ENCODE measurements at regions not wholly inside any gene's neighbourhood (a gene's known extent, or its start where the extent isn't known, plus 50 kb on each side); places are given as distances from the start of the nearest gene placed in this dataset.

GRCh38 chr16:85253084-85253941, 141.0 kb upstream of the CIBAR2 start (continued):
- no peak for TF ChIP-seq FOS (IDR thresholded peaks at IDR 0.05; ENCODE audit: low read depth, low read length)

DNA sequence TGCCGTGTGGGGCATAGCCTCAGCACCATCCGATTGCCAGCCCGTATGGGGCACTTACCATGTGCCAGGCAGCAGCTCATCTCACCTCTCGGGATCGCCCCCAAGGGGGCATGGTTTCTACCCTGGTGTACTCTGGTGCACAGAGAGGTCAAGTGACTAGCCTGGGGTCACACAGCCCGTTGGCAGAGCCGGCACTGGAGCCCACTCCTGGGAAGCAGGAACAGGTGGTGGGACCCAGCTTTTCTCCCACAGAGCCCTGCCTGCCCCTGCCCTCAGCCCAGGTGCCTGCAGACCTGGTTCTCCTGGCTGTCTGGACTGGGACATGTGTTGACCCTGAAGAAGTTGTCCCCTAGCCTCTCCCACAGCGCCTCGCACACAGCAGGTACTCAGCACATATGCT, 141.8 kb upstream of the CIBAR2 start:
- DNase-seq (no peak), ATAC-seq (ENCODE audit: low read depth) (no peak)
- H3K27ac ChIP-seq (ENCODE audit: insufficient read depth, low read length): no peak overlapping the region
- no peak overlapping the region for H3K14ac ChIP-seq (replicated peaks; ENCODE audit: low read depth, low read length)
- no peak overlapping the region for H3K56ac ChIP-seq (ENCODE audit: extremely low read depth, insufficient read depth, low read length)
- intact Hi-C loops (cut with micrococcal nuclease) (no loop called here), in situ Hi-C loops (cut with MboI; ENCODE audit: low sequenced_read_pairs) (no loop called here), dilution Hi-C loops (cut with HindIII; ENCODE audit: low sequenced_read_pairs, unreplicated experiment) (no loop called here)
- ChIA-PET POLR2A (ENCODE audit: unreplicated experiment) (no interaction called here), CTCF (interaction anchor here (0.7 to 2.0 kb wide), 4 partner anchors 12 to 92 kb away, joined by 3 to 7 read pairs (median 3); no protein-coding TSS in a partner anchor)
- H4K5ac ChIP-seq (ENCODE audit: low read depth, low read length): no peak overlapping the region
- no peak overlapping the region for H3K4ac ChIP-seq (ENCODE audit: low read depth, low read length)
- no peaks in the 10 kb centered on the region for H3K36me3 ChIP-seq (ENCODE audit: control insufficient read depth, insufficient read depth, low read length)
- no peak overlapping the region for H2BK120ac ChIP-seq (ENCODE audit: low read depth, low read length)
- H3K4me3 ChIP-seq (ENCODE audit: insufficient read depth, low read depth, low read length): no peak overlapping the region
- H3K18ac ChIP-seq (ENCODE audit: low read depth, low read length): no peak overlapping the region
- H3K4me2 ChIP-seq (ENCODE audit: low read depth, low read length): no peak overlapping the region
- no peak overlapping the region for H3K23ac ChIP-seq (ENCODE audit: low read depth, low read length)
- no peak overlapping the region for H2BK15ac ChIP-seq (ENCODE audit: low read depth, low read length)
- H4K8ac ChIP-seq (ENCODE audit: low read depth in 2 of 2, low read length in 2 of 2): no peak overlapping the region
- H3K9me3 ChIP-seq (ENCODE audit: control insufficient read depth, insufficient read depth, low read length): no peaks in the 10 kb centered on the region
- H2AK5ac ChIP-seq (ENCODE audit: low read depth, low read length): no peak overlapping the region
- peak overlapping the region; percentile 33 for H2AFZ ChIP-seq (replicated peaks; ENCODE audit: low read length, poor library complexity)
- TF ChIP-seq POLR2A (IDR thresholded peaks at IDR 0.05; ENCODE audit: low read depth, low read length): no peak
- TF ChIP-seq, protein P1, sequence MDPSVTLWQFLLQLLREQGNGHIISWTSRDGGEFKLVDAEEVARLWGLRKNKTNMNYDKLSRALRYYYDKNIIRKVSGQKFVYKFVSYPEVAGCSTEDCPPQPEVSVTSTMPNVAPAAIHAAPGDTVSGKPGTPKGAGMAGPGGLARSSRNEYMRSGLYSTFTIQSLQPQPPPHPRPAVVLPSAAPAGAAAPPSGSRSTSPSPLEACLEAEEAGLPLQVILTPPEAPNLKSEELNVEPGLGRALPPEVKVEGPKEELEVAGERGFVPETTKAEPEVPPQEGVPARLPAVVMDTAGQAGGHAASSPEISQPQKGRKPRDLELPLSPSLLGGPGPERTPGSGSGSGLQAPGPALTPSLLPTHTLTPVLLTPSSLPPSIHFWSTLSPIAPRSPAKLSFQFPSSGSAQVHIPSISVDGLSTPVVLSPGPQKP (IDR thresholded peaks at IDR 0.05; ENCODE audit: borderline replicate concordance, low read depth, low read length): no peak
- no peak for TF ChIP-seq CTCF (conservative IDR thresholded peaks at IDR 0.05; ENCODE audit: low read depth, low read length)
- no peak for TF ChIP-seq CHD1 (IDR thresholded peaks at IDR 0.05; ENCODE audit: low read depth, low read length)
- TF ChIP-seq FOS (IDR thresholded peaks at IDR 0.05; ENCODE audit: low read depth, low read length): no peak
- 90% methylated on average over 8 of the region's 9 CpGs; no CpG with 5 or more reads in 1 of the 2 experiments for WGBS, 2 experiments (ENCODE audit: extremely low coverage in 2 of 2, insufficient read length in 1 of 2)
- no peak overlapping the region for H4K91ac ChIP-seq (ENCODE audit: insufficient read depth, low read depth, low read length)
- peak overlapping the region; percentile 23 for H2AK9ac ChIP-seq (replicated peaks; ENCODE audit: low read depth, low read length, poor library complexity)
- peaks cover 9% of the 10 kb centered on the region; the same call in 1 of the 2 replicates for H3K4me1 ChIP-seq (ENCODE audit: control insufficient read depth, insufficient read depth, low read length)
- no peak overlapping the region for H2BK20ac ChIP-seq (ENCODE audit: low read depth, low read length)
- no peak overlapping the region for H2BK5ac ChIP-seq (ENCODE audit: low read depth, low read length, poor library complexity, severe bottlenecking)
- no peak overlapping the region for H3K9ac ChIP-seq (ENCODE audit: low read depth, low read length)
- peaks cover 78% of the 10 kb centered on the region for H4K20me1 ChIP-seq (ENCODE audit: insufficient read depth, low read length)
- no peaks in the 10 kb centered on the region for H3K27me3 ChIP-seq (ENCODE audit: control insufficient read depth, insufficient read depth, low read length)
- BruUV-seq (replicated peaks): no TSS peak
- peaks cover 34 to 79% of the 10 kb centered on the region in 2 experiments for H3K79me1 ChIP-seq (ENCODE audit: low read depth in 1 of 2, low read length in 2 of 2)
- no peaks in the 10 kb centered on the region for H3K9me1 ChIP-seq (ENCODE audit: insufficient read depth, low read length)

Data from IMR-90 (cell line).